ENCODE measurements at regions not wholly inside any gene's neighbourhood (a gene's known extent, or its start where the extent isn't known, plus 50 kb on each side); places are given as distances from the start of the nearest gene placed in this dataset.
"Not testable (repeated sequence)": the region's sequence is repeated elsewhere in the genome, so short reads cannot be mapped to it uniquely, and the experiment has no call there.

- no peak for DNase-seq
Measured at GRCh38 chr1:30550365-30551220, 172.8 kb downstream of the MATN1 start.

GRCh38 chr1:30549872-30550271 is 173.5 kb downstream of the MATN1 start:
- not testable (repeated sequence) for DNase-seq

- DNase-seq, result no peak
Measured at GRCh38 chr1:30548294-30548693, 175.1 kb downstream of the MATN1 start.

GRCh38 chr1:30547326-30547725 is 176.1 kb downstream of the MATN1 start:
- not testable (repeated sequence) for DNase-seq

GRCh38 chr1:30545365-30545764 is 178.0 kb downstream of the MATN1 start:
- DNase-seq, result no peak

- DNase-seq, result no peak
Measured at GRCh38 chr1:30541721-30542485, 181.5 kb downstream of the MATN1 start.

- DNase-seq, result no peak
Measured at GRCh38 chr1:30540611-30541192, 182.7 kb downstream of the MATN1 start.

- no peak for DNase-seq
Measured at GRCh38 chr1:30539884-30540283, 183.5 kb downstream of the MATN1 start.

GRCh38 chr1:30538993-30539867 is 184.2 kb downstream of the MATN1 start:
- DNase-seq, result no peak

- DNase-seq, result no peak
Measured at GRCh38 chr1:30538226-30538992, 185.0 kb downstream of the MATN1 start.

- no peak for DNase-seq
Measured at GRCh38 chr1:30537279-30537678, 186.1 kb downstream of the MATN1 start.

- DNase-seq, result no peak
Measured at GRCh38 chr1:30536530-30536929, 186.9 kb downstream of the MATN1 start.

GRCh38 chr1:30535595-30536325 is 187.6 kb downstream of the MATN1 start:
- no peak for DNase-seq

- DNase-seq, result no peak
Measured at GRCh38 chr1:30534551-30534940, 188.8 kb downstream of the MATN1 start.

- no peak for DNase-seq
Measured at GRCh38 chr1:30533796-30534550, 189.4 kb downstream of the MATN1 start.

- no peak for DNase-seq
Measured at GRCh38 chr1:30533141-30533540, 190.2 kb downstream of the MATN1 start.

GRCh38 chr1:30532621-30533020 is 190.8 kb downstream of the MATN1 start:
- no peak for DNase-seq

- no peak for DNase-seq
Measured at GRCh38 chr1:30527511-30528140, 195.8 kb downstream of the MATN1 start.

GRCh38 chr1:30526652-30527345 is 196.6 kb downstream of the MATN1 start:
- no peak for DNase-seq
